ENCODE measurements at regions not wholly inside any gene's neighbourhood (a gene's known extent, or its start where the extent isn't known, plus 50 kb on each side); places are given as distances from the start of the nearest gene placed in this dataset.

DNA sequence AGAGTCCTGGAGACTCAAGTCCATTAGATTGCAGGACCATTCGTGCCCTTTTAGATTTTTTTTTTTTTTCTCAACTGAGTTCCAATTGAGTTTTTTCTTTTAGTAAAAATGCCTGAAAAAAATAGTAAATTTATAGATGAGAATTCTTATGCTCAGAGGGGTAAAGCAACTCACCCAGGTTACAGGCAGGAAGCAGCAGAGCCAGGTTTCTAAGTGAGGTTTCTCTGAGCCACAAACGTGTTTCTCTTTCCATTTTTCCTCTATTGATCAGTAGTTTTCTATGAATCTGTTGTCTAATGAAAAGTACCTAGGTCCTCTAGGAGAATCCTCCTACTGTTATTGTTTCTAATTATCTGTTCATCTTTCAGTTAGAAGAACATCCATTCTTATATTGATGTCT is 66.4 kb upstream of the C12orf71 start:
- no peak for TF ChIP-seq CTCF (IDR thresholded peaks at IDR 0.05; ENCODE audit: borderline replicate concordance, extremely low read depth, low read length, poor library complexity, severe bottlenecking)
- no peak for TF ChIP-seq EZH2 (IDR thresholded peaks at IDR 0.05; ENCODE audit: borderline replicate concordance, low read depth, low read length, severe bottlenecking)

Measured in DND-41 (cell line).